Skeletal muscle cell (primary cell): ENCODE measurements at regions not wholly inside any gene's neighbourhood (a gene's known extent, or its start where the extent isn't known, plus 50 kb on each side); places are given as distances from the start of the nearest gene placed in this dataset.

Experiments
- DNase-seq: peaks from one replicate; pipeline ENCODE4 v3.0.0-alpha.2; 2010; ENCODE audit warnings: low read depth
- H3K4me3 ChIP-seq: 2 replicates; pipeline ENCODE4 v1.5.1; 2011; ENCODE audit warnings: low read depth, mild to moderate bottlenecking, control low read depth, low read length, moderate library complexity

DNA sequence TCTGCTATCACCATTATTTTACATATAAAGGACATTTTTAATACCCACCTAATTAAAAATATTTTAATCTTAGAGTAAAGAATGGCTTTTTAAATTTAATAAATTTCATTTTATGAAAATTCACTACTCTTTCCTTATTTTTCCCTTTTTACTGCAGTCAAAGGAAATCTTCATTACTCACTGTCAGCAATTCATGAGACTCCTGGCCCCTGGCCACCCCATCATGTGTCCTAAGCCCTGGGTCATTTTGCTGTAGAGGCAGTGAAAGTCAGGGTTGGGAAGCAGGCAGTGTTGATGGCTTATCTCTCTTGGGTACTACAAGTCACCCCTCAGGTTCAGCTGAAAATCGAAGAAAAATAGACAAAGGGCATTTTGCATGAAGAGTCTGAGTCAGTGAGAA, 468.6 kb upstream of the CCL2 start:
- H3K4me3 ChIP-seq, result no peak overlapping the region
- DNase-seq, result no peak

DNA sequence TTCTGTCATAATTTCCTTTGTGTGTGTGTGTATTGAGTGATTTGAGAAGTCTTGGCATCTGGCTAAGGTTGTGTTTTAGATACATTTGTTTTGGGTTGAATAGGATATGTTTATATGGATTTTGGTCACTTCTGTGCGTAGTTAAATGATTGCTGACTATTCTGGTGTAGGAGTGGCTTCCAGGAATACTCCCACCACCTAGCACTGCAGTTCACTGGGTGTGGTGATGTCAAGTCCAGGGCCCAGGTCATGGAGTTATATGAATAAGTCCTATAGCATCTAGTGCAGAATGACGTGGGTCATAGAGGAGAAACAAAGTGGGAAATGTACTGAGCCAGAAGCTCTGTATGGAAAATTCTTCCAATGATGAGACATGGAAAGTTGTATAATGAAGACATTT, 465.4 kb upstream of the CCL2 start:
- no peak overlapping the region for H3K4me3 ChIP-seq
- DNase-seq, result no peak

- no peak for DNase-seq
- no peak overlapping the region for H3K4me3 ChIP-seq
These were observed 457.9 kb upstream of the CCL2 start for GRCh38 chr17:33797181-33797580.

GRCh38 chr17:33798308-33798707, 456.8 kb upstream of the CCL2 start:
- DNase-seq, result no peak
- no peak overlapping the region for H3K4me3 ChIP-seq

DNA sequence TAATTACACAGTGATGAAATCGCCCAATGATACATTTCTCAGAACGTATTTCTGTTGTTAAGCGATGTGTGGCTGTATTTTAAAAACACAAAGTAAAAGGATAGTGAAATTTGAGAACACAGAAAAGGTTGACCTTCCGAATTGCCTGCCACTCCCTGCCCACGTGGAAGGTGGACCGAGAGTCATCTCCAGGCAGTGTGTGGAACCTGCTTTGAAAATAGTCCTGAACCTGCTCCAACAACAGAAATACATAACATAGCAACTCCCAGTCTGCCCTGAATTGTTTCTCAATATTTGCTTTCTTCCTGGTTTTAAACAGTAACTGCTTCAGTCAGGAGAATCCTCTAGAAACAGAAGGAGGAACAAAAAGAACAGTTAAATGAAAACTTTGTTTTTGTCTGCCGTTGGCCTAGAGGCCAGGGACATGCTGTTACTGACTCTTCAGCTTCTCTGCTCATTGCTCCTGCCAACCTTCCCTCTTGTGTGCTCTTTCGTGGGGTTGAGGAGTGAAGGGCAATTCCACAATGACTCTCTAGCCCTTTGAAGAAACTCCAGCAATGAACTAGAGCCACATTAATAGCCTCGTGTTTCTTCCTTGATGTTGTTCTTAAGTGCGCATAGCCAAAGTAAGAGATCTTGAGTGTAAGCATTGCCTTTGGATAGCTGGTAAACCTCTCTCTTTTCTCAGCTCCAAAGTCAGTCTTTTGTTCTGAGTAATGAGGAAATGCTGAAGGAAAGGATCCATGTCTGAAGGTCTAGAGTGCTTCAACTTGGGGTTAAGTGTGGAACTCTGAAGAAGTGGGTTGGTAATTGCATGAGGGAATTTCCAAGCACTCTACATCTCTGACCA, 452.5 kb upstream of the CCL2 start:
- no peak overlapping the region for H3K4me3 ChIP-seq
- DNase-seq, result no peak

DNA sequence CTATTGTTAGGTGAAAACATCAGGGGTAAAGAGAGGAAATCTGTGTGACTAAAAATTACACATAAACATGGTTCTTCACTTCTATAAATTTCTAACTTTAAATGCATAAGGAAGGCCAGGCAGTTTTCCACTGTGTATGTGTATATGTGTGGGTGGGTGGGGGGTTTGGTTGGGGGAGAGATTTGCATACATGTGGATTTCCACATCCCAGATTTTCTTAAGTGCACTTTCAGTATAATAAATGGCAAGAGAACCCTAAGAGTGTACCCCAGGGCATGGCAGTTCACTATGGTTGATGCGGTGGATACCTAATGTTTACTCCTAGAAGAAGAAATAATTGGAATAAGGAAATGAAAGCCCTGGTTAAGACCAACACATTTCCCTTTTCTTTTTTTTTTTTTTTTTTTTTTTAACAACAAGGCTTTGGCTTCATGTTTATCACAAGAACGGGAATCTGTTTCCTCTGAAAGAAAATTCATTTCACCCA, 451.8 kb upstream of the CCL2 start:
- no peak for DNase-seq
- no peak overlapping the region for H3K4me3 ChIP-seq

DNA sequence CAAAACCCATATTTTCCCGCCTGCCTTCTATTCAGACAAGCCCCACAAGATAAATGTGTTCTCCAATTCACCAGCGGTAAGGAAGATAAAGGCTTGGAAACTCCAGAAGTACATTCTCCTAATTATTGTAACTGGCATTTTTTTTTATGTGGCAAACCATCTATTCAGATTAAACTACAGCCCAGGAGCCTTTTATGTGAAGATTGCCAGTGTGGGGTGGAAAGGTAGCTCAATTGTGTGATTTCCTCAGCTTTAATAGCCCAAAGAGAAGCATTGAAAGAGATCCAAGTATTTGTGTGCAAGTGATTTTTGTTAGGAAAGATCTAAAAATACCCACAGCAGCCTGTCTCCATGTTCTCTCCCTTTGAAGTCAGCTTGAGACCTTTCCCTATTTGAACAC, 451.4 kb upstream of the CCL2 start:
- H3K4me3 ChIP-seq, result no peak overlapping the region
- no peak for DNase-seq

GRCh38 chr17:33804401-33804800, 450.7 kb upstream of the CCL2 start:
- no peak for DNase-seq
- no peak overlapping the region for H3K4me3 ChIP-seq

DNA sequence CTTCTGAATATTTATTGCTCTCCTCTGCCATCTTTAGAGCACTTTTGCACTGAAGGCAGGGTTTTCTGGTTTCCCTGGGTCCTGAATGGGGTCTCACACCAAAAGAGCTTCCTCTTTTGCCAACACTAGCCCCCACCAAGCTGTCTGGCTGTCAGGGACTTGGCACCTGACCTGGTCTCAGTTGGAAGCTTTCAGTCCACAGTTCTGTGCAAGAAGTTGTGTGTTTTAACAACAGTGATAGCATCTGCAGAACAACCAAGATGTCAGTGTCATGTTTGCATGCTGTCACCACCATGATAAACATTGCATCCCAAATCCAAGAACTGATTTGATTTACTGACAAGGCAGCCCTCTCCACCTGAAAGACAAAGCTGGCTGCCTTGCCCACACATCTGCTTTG, 448.5 kb upstream of the CCL2 start:
- H3K4me3 ChIP-seq, result no peak overlapping the region

DNA sequence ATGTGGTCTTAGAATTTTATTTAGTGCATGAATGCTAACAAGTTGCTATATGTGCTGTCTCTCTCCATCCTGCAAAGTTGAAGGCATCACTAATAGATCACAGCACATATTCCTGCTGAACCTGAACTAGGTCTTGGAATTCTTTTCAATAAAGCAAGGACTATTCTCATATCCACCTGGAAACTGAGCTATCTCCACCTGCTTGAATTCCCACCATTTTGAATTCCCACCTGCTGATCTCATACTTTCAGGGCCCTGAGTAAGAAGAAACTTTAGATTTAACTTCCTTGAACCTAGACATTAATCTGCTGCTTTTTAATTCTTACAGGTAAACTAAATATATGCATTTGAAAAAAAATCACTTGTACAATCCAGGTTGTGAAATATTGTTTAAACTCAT, 445.3 kb upstream of the CCL2 start:
- no peak overlapping the region for H3K4me3 ChIP-seq
- no peak for DNase-seq

More for the DNA sequence above, 448.5 kb upstream of the CCL2 start:
- DNase-seq, result no peak

- DNase-seq, result no peak
These were observed 443.9 kb upstream of the CCL2 start for GRCh38 chr17:33811004-33811760.

GRCh38 chr17:33811984-33812577, 443.0 kb upstream of the CCL2 start:
- H3K4me3 ChIP-seq, result no peak overlapping the region
- no peak for DNase-seq

More at GRCh38 chr17:33811004-33811760, 443.9 kb upstream of the CCL2 start:
- H3K4me3 ChIP-seq, result no peak overlapping the region

DNA sequence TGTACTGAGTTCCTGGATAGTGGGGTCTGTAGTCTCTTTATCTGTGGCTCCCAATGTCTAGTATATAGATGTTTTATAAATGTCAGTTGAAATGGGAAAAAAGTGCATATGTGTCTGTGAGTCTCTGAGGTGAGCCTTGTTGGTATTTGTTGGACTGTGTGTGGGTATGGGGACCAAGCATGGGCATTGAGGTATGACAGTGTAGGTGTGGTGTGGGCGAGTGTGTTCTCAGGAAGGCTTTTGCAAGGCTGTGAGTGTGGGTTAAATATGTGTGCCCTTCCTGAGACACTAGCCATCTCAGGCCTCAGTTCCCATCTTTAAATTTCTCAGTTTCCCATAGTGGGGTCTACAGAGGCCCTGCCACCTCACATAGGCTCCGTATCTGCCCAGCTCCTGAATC, 440.2 kb upstream of the CCL2 start:
- H3K4me3 ChIP-seq, result no peak overlapping the region
- DNase-seq, result no peak

- DNase-seq, result no peak
These were observed 439.0 kb upstream of the CCL2 start for GRCh38 chr17:33816036-33816435.

DNA sequence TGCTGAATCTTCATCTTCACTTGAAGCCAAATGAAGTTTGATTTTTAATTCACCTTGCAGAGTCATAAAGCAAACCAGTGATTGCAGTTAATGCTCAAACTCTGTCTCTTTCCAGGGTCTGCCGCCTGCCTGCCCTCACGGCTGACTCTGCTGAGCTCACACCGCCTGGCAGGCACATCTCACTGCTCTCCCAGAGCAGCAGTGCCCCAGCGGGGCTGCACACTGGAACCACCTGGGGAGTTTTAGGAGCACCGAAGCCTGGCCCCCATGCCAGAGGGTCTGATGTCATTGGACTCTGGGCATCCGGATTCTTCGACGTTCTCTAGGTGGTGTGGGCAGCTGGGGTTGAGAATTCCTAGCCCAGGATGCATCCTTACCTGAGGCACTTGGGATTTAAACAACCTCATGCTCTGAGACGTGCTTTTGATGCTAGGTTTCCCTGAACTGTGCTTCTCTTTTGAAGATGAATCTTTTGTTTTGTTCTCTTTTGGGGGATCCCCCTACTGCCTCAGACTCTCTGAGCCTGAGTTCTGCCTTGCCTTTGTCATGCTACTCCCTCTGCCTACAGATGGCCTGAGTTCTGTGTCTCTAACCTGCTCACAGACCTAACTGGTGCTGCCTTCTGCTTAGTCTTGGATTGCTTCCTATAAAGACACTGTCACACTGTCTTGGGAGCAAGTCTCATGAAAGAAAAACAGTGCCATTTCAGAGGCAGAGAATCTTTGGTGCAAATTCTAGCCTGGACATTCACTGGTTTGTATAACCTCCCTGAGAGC, 438.1 kb upstream of the CCL2 start:
- H3K4me3 ChIP-seq, result no peak overlapping the region
- DNase-seq, result no peak

More at GRCh38 chr17:33816036-33816435, 439.0 kb upstream of the CCL2 start:
- no peak overlapping the region for H3K4me3 ChIP-seq

- no peak overlapping the region for H3K4me3 ChIP-seq
- no peak for DNase-seq
These were observed 435.5 kb upstream of the CCL2 start for GRCh38 chr17:33819539-33819938.

DNA sequence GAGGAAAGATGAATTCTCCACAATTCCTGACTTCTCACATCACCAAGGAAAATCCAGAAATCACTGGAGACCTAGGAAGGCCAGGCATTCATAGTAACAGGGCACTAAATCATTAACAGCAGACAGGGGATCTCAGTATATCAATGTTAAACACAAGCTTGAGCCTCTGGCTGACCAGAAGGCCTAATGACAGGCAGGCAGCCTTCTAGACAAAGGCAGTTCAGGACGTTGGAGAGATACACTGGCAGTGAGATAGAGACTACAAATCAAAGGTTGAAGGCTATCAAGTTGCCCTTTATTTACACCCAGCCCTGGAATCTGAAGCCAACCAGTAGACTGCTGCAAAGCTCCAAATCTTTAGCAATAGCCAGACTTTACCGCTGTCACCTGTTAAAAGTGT, 422.8 kb upstream of the CCL2 start:
- no peak overlapping the region for H3K4me3 ChIP-seq
- DNase-seq, result no peak

- H3K4me3 ChIP-seq, result no peak overlapping the region
- no peak for DNase-seq
These were observed 417.8 kb upstream of the CCL2 start for GRCh38 chr17:33837281-33837680.

GRCh38 chr17:33838281-33838680, 416.8 kb upstream of the CCL2 start:
- no peak for DNase-seq
- H3K4me3 ChIP-seq, result no peak overlapping the region

- DNase-seq, result no peak
These were observed 407.2 kb upstream of the CCL2 start for GRCh38 chr17:33847900-33848299.

More at GRCh38 chr17:33847900-33848299, 407.2 kb upstream of the CCL2 start:
- H3K4me3 ChIP-seq, result no peak overlapping the region
